SK-N-SH (cell line): ENCODE measurements at regions not wholly inside any gene's neighbourhood (a gene's known extent, or its start where the extent isn't known, plus 50 kb on each side); places are given as distances from the start of the nearest gene placed in this dataset.

Experiments used
- CTCF ChIA-PET: fragments of 300-600, 350-600 bp; formaldehyde crosslinking; extraction: SDS; loops from one replicate; lab custom pipeline; 2021; lab: Yijun Ruan, JAX
- POLR2A ChIA-PET: fragments of 350-600 bp; sonication (Branson Sonifier 250); formaldehyde crosslinking; extraction: SDS; loops from one replicate; lab custom pipeline; 2020; ENCODE audit warnings: antibody characterized with exemption, inconsistent platforms; lab: Yijun Ruan, JAX
- DNase-seq: peaks from one replicate; pipeline ENCODE4 v3.0.0; 2012
- H2AFZ ChIP-seq: fragments of 200-600 bp; sonication (generic); 2 replicates; pipeline ENCODE4 v1.8.1; 2016; ENCODE audit warnings: antibody characterized with exemption, mild to moderate bottlenecking, low read depth
- H3F3A ChIP-seq: fragments of 200-600 bp; sonication (generic); replicated peaks from 2 replicates; pipeline ENCODE3; 2016; ENCODE audit warnings: antibody characterized with exemption, mild to moderate bottlenecking; ENCODE audit not compliant: insufficient read depth
- H3K27ac ChIP-seq, 2 experiments: fragments of 200-500 bp in 1 of 2; fragments of 200-600 bp in 1 of 2; sonication (Bioruptor generic) in 1 of 2; sonication (generic), shearing (Covaris generic) in 1 of 2; 2 replicates each; pipeline versions ENCODE4 v1.5.1 to v1.6.1; 2014 to 2016; ENCODE audit warnings: low read depth in 2 of 2, inconsistent platforms in 1 of 2, low read length in 1 of 2, mild to moderate bottlenecking in 1 of 2, mixed read lengths in 1 of 2
- H3K27me3 ChIP-seq: fragments of 200-600 bp; sonication (generic), shearing (Covaris generic); 2 replicates; pipeline ENCODE4 v1.6.1; 2016; ENCODE audit warnings: mixed run types; ENCODE audit not compliant: insufficient read depth
- H3K36me3 ChIP-seq, 2 experiments: fragments of 200-500 bp in 1 of 2; fragments of 200-600 bp in 1 of 2; sonication (Bioruptor generic) in 1 of 2; sonication (generic) in 1 of 2; replicated peaks in 1 of 2; 2 replicates each; pipeline versions ENCODE3 to v1.5.1; 2014 to 2016; ENCODE audit warnings: low read length in 1 of 2, mild to moderate bottlenecking in 1 of 2; ENCODE audit not compliant: insufficient read depth in 2 of 2, control insufficient read depth in 1 of 2
- H3K4me1 ChIP-seq, 2 experiments: fragments of 200-500 bp in 1 of 2; fragments of 200-600 bp in 1 of 2; sonication (Bioruptor generic) in 1 of 2; sonication (generic), shearing (Covaris generic) in 1 of 2; 2 replicates each; pipeline versions ENCODE4 v1.5.1 to v1.6.1; 2014 to 2016; ENCODE audit warnings: low read depth in 1 of 2, low read length in 1 of 2, mixed run types in 1 of 2; ENCODE audit not compliant: insufficient read depth in 2 of 2, control insufficient read depth in 1 of 2
- H3K4me2 ChIP-seq: fragments of 200-600 bp; sonication (generic), shearing (Covaris generic); 2 replicates; pipeline ENCODE4 v1.6.1; 2017; ENCODE audit warnings: mixed run types
- H3K4me3 ChIP-seq, 2 experiments: fragments of 200-500 bp in 1 of 2; fragments of 200-600 bp in 1 of 2; sonication (Bioruptor generic) in 1 of 2; sonication (generic), shearing (Covaris generic) in 1 of 2; 2 replicates each; pipeline versions ENCODE4 v1.5.1 to v1.8.1; 2014 to 2016; ENCODE audit warnings: low read depth in 2 of 2, inconsistent platforms in 1 of 2, low read length in 1 of 2, mild to moderate bottlenecking in 1 of 2, mixed read lengths in 1 of 2, moderate library complexity in 1 of 2
- H3K79me2 ChIP-seq: fragments of 200-600 bp; sonication (generic); 2 replicates; pipeline ENCODE4 v1.8.1; 2017; ENCODE audit warnings: mild to moderate bottlenecking; ENCODE audit not compliant: insufficient read depth
- H3K9ac ChIP-seq: fragments of 200-600 bp; sonication (generic); 2 replicates; pipeline ENCODE4 v1.6.1; 2017; ENCODE audit warnings: mixed run types
- H3K9me2 ChIP-seq: fragments of 200-600 bp; sonication (generic); 2 replicates; pipeline ENCODE4 v1.6.1; 2017; ENCODE audit warnings: mixed run types
- H3K9me3 ChIP-seq: fragments of 200-600 bp; sonication (generic); 2 replicates; pipeline ENCODE4 v1.6.1; 2017; ENCODE audit warnings: mixed run types, mild to moderate bottlenecking, moderate library complexity
- H4K20me1 ChIP-seq: fragments of 200-600 bp; sonication (generic); 2 replicates; pipeline ENCODE4 v1.6.1; 2017; ENCODE audit warnings: mild to moderate bottlenecking, mixed run types; ENCODE audit not compliant: insufficient read depth
- CHD2 ChIP-seq: fragments of 150-350 bp; IDR thresholded peaks from 2 replicates; pipeline ENCODE4 v1.6.1; 2018; ENCODE audit warnings: low read length; ENCODE audit not compliant: partially characterized antibody
- ELF1 ChIP-seq: IDR thresholded peaks from 2 replicates; pipeline ENCODE4 v1.4.0; 2012
- EZH2phosphoT487 ChIP-seq: fragments of 200-600 bp; sonication (generic); IDR thresholded peaks from 2 replicates; pipeline ENCODE4 v1.6.1; 2017; ENCODE audit warnings: low read depth, mixed run types, mild to moderate bottlenecking, antibody characterized with exemption, moderate library complexity, borderline replicate concordance
- FOXJ3 ChIP-seq: sonication (generic); formaldehyde crosslinking; IDR thresholded peaks from 2 replicates; pipeline ENCODE4 v1.5.1; 2020; ENCODE audit warnings: mild to moderate bottlenecking, missing genetic modification reagents
- GATA2 ChIP-seq: sonication (generic); formaldehyde crosslinking; IDR thresholded peaks from 2 replicates; pipeline ENCODE4 v1.5.0; 2020; ENCODE audit warnings: mild to moderate bottlenecking, missing genetic modification reagents
- JUND ChIP-seq: IDR thresholded peaks from 2 replicates; pipeline ENCODE4 v1.4.0; 2012
- MAX ChIP-seq: IDR thresholded peaks from 2 replicates; pipeline ENCODE4 v1.4.0; 2012; ENCODE audit warnings: low read depth
- MEF2A ChIP-seq: IDR thresholded peaks from 2 replicates; pipeline ENCODE4 v1.4.0; 2012; ENCODE audit warnings: low read depth, borderline replicate concordance
- MXI1 ChIP-seq: IDR thresholded peaks from 2 replicates; pipeline ENCODE4 v1.6.1; 2012; ENCODE audit warnings: mild to moderate bottlenecking, low read depth, low read length, improper control_type of control experiment
- NFIC ChIP-seq: IDR thresholded peaks from 2 replicates; pipeline ENCODE4 v1.4.0; 2012; ENCODE audit warnings: borderline replicate concordance
- PBX3 ChIP-seq: IDR thresholded peaks from 2 replicates; pipeline ENCODE4; 2012
- RCOR1 ChIP-seq: fragments of 150-350 bp; IDR thresholded peaks from 2 replicates; pipeline ENCODE4 v1.6.1; 2017; ENCODE audit warnings: antibody characterized with exemption, low read length
- RFX5 ChIP-seq: IDR thresholded peaks from 2 replicates; pipeline ENCODE4 v1.6.1; 2012; ENCODE audit warnings: mild to moderate bottlenecking, improper control_type of control experiment, low read length
- SIN3A ChIP-seq: IDR thresholded peaks from 2 replicates; pipeline ENCODE4 v1.6.1; 2012; ENCODE audit warnings: low read depth, mild to moderate bottlenecking, low read length, moderate library complexity, borderline replicate concordance
- SMC3 ChIP-seq: IDR thresholded peaks from 2 replicates; pipeline ENCODE4 v1.6.1; 2012; ENCODE audit warnings: low read depth, low read length, improper control_type of control experiment
- TAF1 ChIP-seq: IDR thresholded peaks from 2 replicates; pipeline ENCODE4 v1.6.1; 2012; ENCODE audit warnings: low read depth, mild to moderate bottlenecking, low read length, moderate library complexity, borderline replicate concordance
- TCF12 ChIP-seq: IDR thresholded peaks from 2 replicates; pipeline ENCODE4 v1.4.0; 2012
- USF1 ChIP-seq: IDR thresholded peaks from 2 replicates; pipeline ENCODE4 v1.4.0; 2012; ENCODE audit warnings: low read depth, borderline replicate concordance
- USF2 ChIP-seq: fragments of 150-350 bp; IDR thresholded peaks from 2 replicates; pipeline ENCODE4 v1.6.1; 2017; ENCODE audit warnings: antibody characterized with exemption, low read length, low read depth, borderline replicate concordance
- YY1 ChIP-seq: IDR thresholded peaks from 2 replicates; pipeline ENCODE4 v1.4.0; 2012; ENCODE audit warnings: low read depth, mild to moderate bottlenecking
- ZBTB33 ChIP-seq: IDR thresholded peaks from 2 replicates; pipeline ENCODE4 v1.4.0; 2012; ENCODE audit warnings: low read depth, borderline replicate concordance
- WGBS: methylation state at CpG from one replicate; pipeline ENCODE4 v1.1.6; 2017; ENCODE audit warnings: low lambda C conversion rate; 5-methylcytosine and 5-hydroxymethylcytosine counted together

- no peak for TF ChIP-seq MEF2A
- TF ChIP-seq SMC3: no peak
- TF ChIP-seq FOXJ3 (CRISPR knock-in tag): no peak
- no peak for TF ChIP-seq JUND
- no peak for TF ChIP-seq MXI1
- no peak for TF ChIP-seq CHD2
- no peak for TF ChIP-seq RCOR1
- TF ChIP-seq NFIC: no peak
Observed at GRCh38 chr10:124313374-124313773, 105.3 kb downstream of the OAT start (continued).

DNA sequence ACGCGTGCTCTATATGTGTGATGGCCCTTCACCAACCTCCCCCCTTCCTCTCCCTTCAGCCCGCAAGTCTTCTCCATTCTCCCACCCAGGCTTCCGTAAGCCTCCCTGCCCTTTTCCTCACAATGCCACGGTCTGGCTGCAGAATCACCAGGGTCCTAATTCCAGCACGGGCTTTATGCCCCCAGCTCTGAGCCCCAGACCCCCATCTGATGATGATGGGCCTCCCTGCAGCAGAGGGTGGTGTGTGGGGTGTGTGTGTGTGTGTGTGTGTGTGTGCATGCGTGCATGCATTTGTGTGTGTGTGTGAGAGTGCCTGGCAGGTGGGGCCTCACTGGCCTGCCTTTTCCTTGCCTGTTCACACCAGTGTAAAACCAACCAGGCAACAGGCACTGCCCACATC is 109.9 kb downstream of the OAT start:
- no peak for TF ChIP-seq ELF1
- no peak for TF ChIP-seq CHD2
- TF ChIP-seq USF2: no peak
- no peak for TF ChIP-seq MAX
- TF ChIP-seq EZH2phosphoT487: no peak
- no peak for TF ChIP-seq RFX5
- no peak for TF ChIP-seq TAF1
- TF ChIP-seq USF1: no peak
- no peak for TF ChIP-seq MXI1
- no peaks in the 10 kb centered on the region for H3K36me3 ChIP-seq
- no peaks in the 10 kb centered on the region for H3K79me2 ChIP-seq
- H2AFZ ChIP-seq: no peak overlapping the region
- H3K9me2 ChIP-seq: no peaks in the 10 kb centered on the region
- no peaks in the 10 kb centered on the region for H3K4me1 ChIP-seq
- H3K4me2 ChIP-seq: no peak overlapping the region
- no peaks in the 10 kb centered on the region for H3K27me3 ChIP-seq
- H3K4me3 ChIP-seq: no peak overlapping the region
- no peak overlapping the region for H3K27ac ChIP-seq
- CTCF ChIA-PET: no interaction called here
- POLR2A ChIA-PET: no interaction called here
- no peaks in the 10 kb centered on the region for H4K20me1 ChIP-seq
- WGBS: 61% methylated on average over 7 of the region's 7 CpGs
- H3F3A ChIP-seq: no peaks in the 10 kb centered on the region
- DNase-seq: no peak
- H3K9me3 ChIP-seq: no peaks in the 10 kb centered on the region
- H3K9ac ChIP-seq: no peak overlapping the region

DNA sequence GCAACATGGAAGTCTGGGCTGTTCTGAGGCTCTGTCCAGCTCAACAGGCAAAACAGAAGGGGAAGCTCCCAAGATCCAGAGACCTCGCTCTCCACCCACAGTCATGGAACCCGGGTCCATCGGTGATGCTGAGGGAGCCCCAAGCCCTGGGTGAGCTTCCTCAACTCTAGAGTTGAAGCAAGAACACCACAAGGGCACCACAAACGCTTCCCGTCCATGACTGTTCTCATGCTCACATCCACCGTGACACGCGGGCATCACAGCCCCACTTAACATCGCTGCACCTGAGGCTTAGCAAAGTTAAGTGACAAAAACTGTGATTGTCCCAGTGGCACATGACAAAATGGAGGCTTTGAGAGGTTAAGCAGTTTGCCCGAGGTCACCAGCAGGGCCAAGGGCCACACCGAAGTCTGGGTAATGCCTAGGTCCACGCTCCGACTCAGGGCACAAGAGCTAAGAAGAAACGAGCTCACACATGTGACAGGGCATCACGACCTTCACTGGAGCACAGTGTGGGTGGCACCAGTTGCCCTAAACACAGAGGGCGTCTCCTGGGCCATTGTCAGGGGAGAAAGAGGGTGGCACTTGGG is 110.6 kb downstream of the OAT start:
- no peak overlapping the region for H3K4me2 ChIP-seq
- H3K27me3 ChIP-seq: no peaks in the 10 kb centered on the region
- POLR2A ChIA-PET: no interaction called here
- DNase-seq: no peak
- no peaks in the 10 kb centered on the region for H3K36me3 ChIP-seq
- no peak overlapping the region for H3K9ac ChIP-seq
- CTCF ChIA-PET: interaction anchor here (0.7 kb wide), 1 partner anchor 18 kb away, joined by 3 read pairs; no protein-coding TSS in a partner anchor
- H3K4me1 ChIP-seq: no peaks in the 10 kb centered on the region
- no peak overlapping the region for H2AFZ ChIP-seq
- no peaks in the 10 kb centered on the region for H3F3A ChIP-seq
- H3K79me2 ChIP-seq: no peaks in the 10 kb centered on the region
- no peak overlapping the region for H3K27ac ChIP-seq
- no peaks in the 10 kb centered on the region for H3K9me2 ChIP-seq
- no peaks in the 10 kb centered on the region for H4K20me1 ChIP-seq
- 53% methylated on average over 13 of the region's 16 CpGs for WGBS
- H3K9me3 ChIP-seq: no peaks in the 10 kb centered on the region
- no peak overlapping the region for H3K4me3 ChIP-seq
- no peak for TF ChIP-seq MAX
- no peak for TF ChIP-seq USF2
- no peak for TF ChIP-seq TCF12
- no peak for TF ChIP-seq YY1
- TF ChIP-seq FOXJ3 (CRISPR knock-in tag): no peak
- TF ChIP-seq ZBTB33: no peak
- TF ChIP-seq SIN3A: no peak
- TF ChIP-seq PBX3: no peak
- TF ChIP-seq EZH2phosphoT487: no peak
- TF ChIP-seq GATA2 (CRISPR knock-in tag): no peak
